Testis (tissue), 2 donors: ENCODE measurements at regions not wholly inside any gene's neighbourhood (a gene's known extent, or its start where the extent isn't known, plus 50 kb on each side); places are given as distances from the start of the nearest gene placed in this dataset.

Experiments
- CTCF ChIP-seq, 3 experiments: fragments of 450-650 bp in 2 of 3; fragments of 200-600 bp in 1 of 3; sonication (generic) in 1 of 3; IDR thresholded peaks; one replicate each; pipeline ENCODE4 v1.5.1; 2016 to 2019; ENCODE audit warnings: antibody characterized with exemption in 3 of 3, mild to moderate bottlenecking in 2 of 3, moderate library complexity in 1 of 3
- POLR2A ChIP-seq: fragments of 450-650 bp; IDR thresholded peaks from one replicate; pipeline ENCODE4 v1.6.1; 2017; ENCODE audit warnings: antibody characterized with exemption, mild to moderate bottlenecking, moderate library complexity

- no peak for TF ChIP-seq CTCF (IDR thresholded peaks at IDR 0.05)
- TF ChIP-seq POLR2A, result no peak
Observed at GRCh38 chr2:107595285-107595684, 231.4 kb upstream of the RGPD4 start.
